Right lobe of liver (tissue), 4 donors: ENCODE measurements at regions not wholly inside any gene's neighbourhood (a gene's known extent, or its start where the extent isn't known, plus 50 kb on each side); places are given as distances from the start of the nearest gene placed in this dataset.

Experiments used
- CTCF ChIP-seq, 4 donors: fragments of 200-600 bp in 3 of 4; fragments of 450-650 bp in 1 of 4; IDR thresholded peaks; one replicate each; pipeline versions ENCODE4 v1.5.1 to v1.8.0; 2016 to 2022; ENCODE audit warnings: antibody characterized with exemption in 4 of 4, mild to moderate bottlenecking in 2 of 4
- POLR2A ChIP-seq: fragments of 450-650 bp; IDR thresholded peaks from one replicate; pipeline ENCODE4 v1.6.1; 2017; ENCODE audit warnings: antibody characterized with exemption, mild to moderate bottlenecking
- donor health status: DM: no; HTN: no; CAD: no.
- donor health status: DM: no; HTN: no; CAD: no.
- donor health status: DM: no; HTN: yes; CAD: no.

- TF ChIP-seq CTCF (IDR thresholded peaks at IDR 0.05) (no peak), POLR2A (no peak)
Observed at GRCh38 chr9:13731637-13732036, 452.1 kb upstream of the MPDZ start.
